Astrocyte of the cerebellum (primary cell): ENCODE measurements at regions not wholly inside any gene's neighbourhood (a gene's known extent, or its start where the extent isn't known, plus 50 kb on each side); places are given as distances from the start of the nearest gene placed in this dataset.
A peak's percentile ranks its signal among the peaks of the same experiment; 100 is the strongest.

Experiments used
- DNase-seq: peaks from one replicate; pipeline ENCODE4 v3.0.0-alpha.2; 2011; ENCODE audit warnings: low read depth
- H3K4me3 ChIP-seq: 2 replicates; pipeline ENCODE4 v1.5.1; 2011; ENCODE audit warnings: mild to moderate bottlenecking, low read depth, low read length, moderate library complexity
- CTCF ChIP-seq: IDR thresholded peaks from 2 replicates; pipeline ENCODE4 v1.5.1; 2012; ENCODE audit warnings: low read length, low read depth, moderate library complexity, mild to moderate bottlenecking; ENCODE audit errors: missing control alignments
- in situ Hi-C: cut with HindIII; loops from 2 replicates; pipeline ENCODE4 v1.10.0; 2017; ENCODE audit warnings: low sequenced_read_pairs

DNA sequence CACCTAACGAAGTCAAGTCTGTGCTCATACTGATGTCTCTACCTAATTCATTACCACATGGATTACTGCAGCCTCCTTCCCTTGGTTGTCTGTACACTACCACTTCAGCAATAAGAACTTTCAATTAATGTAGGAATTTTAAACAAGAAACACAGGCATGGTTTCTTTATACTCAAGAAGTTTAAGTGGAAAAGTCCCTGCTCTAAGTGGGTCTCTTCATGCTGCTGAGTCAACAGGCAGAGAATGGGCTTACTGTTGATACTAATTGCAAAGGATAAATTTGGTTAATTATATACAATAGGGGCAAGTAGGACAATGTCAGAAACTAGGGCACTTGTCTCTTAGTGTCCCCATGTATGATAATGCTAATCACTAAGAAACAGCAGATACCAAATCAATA, 392.6 kb downstream of the DSEL start:
- in situ Hi-C loops: no loop called here
- DNase-seq: no peak
- no peak overlapping the region for H3K4me3 ChIP-seq
- no peak for TF ChIP-seq CTCF

GRCh38 chr18:67117804-67118203, 398.7 kb downstream of the DSEL start:
- DNase-seq: no peak

GRCh38 chr18:67109535-67109934, 407.0 kb downstream of the DSEL start:
- no peak for DNase-seq
- H3K4me3 ChIP-seq: no peak overlapping the region
- TF ChIP-seq CTCF: no peak
- in situ Hi-C loops: no loop called here

More at GRCh38 chr18:67117804-67118203, 398.7 kb downstream of the DSEL start:
- in situ Hi-C loops: no loop called here
- no peak for TF ChIP-seq CTCF
- H3K4me3 ChIP-seq: no peak overlapping the region

- DNase-seq: no peak
- TF ChIP-seq CTCF: no peak
- no peak overlapping the region for H3K4me3 ChIP-seq
- in situ Hi-C loops: no loop called here
These were observed 407.6 kb downstream of the DSEL start for GRCh38 chr18:67108894-67109293.

GRCh38 chr18:67104700-67105284, 411.7 kb downstream of the DSEL start:
- DNase-seq: peak; percentile 45
- peak; percentile 92 for TF ChIP-seq CTCF
- in situ Hi-C loops: no loop called here
- no peak overlapping the region for H3K4me3 ChIP-seq

GRCh38 chr18:67094123-67094522, 422.4 kb downstream of the DSEL start:
- no peak for TF ChIP-seq CTCF
- no peak overlapping the region for H3K4me3 ChIP-seq
- DNase-seq: no peak
- in situ Hi-C loops: no loop called here
